G401 (cell line): ENCODE measurements at regions not wholly inside any gene's neighbourhood (a gene's known extent, or its start where the extent isn't known, plus 50 kb on each side); places are given as distances from the start of the nearest gene placed in this dataset.

Source experiments
- DNase-seq: peaks from one replicate; pipeline ENCODE4 v3.0.0-alpha.2; 2015; ENCODE audit warnings: low spot score
- in situ Hi-C: cut with HindIII; loops from 2 replicates; pipeline ENCODE4 v1.10.0; 2016; ENCODE audit warnings: low sequenced_read_pairs, mixed read lengths

DNA sequence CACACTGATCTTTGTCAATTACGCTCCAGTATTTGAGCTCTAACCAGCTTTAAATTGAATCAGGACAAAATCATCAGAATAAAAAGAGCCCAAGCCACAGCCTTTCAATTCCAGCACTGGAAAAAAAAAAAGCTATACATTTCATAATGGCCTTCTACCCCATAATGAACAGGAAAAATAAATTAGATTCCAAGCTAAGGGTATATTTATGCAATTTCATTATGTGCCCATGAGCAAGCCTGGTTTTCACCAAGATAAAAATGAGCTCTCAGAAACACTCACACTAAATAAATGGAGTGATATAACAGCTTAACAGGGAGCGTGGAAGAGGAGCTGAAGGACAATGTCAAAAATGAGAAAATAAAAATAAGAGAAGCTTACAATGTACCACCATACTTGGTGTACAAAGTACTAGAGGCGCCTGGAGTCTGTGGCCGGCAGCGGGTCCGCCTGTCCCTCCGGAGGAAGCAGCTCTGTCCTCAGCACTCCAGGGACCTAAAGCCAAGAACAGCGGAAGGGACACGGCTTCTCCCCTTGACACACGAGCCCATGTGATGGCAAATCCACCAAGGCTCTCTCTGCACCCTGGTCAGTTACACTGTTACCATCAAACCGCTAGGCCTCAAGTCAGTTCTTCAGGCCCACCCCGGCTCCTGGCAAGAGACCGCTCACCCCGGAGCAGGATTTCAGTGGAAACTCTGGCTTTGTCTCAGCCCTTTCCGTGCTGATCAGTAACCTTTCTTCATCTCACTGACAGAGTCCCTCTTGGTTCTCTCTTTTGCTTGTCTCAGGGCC lies 69.6 kb downstream of the RBFOX3 start:
- in situ Hi-C loops, result no loop called here
- no peak for DNase-seq

DNA sequence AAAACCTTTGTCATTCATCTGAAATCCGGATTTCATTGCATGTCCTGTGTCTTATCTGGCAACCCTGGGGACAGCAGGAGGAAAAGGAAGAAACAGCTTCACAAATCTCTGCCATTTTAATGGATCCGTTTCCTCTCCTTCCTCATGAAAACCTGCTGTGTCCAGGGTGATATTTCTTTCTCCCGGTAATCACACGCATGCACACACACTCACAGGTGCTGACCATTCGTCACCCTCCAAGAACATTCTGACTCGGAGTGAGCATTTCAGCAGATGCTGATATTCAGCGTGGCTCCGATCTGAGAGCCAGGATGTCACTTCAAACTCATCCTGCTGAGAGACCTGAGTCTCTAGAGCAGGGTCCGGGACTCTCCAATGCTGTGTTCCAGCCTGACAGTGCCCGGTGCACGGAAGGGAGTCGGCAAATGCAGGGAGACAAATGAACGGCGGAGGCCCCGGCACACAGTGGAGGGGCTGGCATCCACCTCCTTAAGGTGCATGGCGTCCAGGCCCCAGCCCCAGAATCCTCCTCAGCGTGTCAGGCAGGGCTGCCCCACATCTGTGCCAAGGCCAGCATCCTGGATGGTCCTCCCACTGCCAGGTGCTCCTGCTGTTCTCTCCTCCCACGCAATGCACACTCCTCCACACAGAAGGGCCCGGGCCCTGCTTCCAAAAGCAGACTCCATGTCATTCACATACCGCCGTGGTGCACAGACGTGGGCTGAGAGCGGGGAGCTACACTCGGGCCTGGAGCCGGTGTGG lies 70.7 kb downstream of the RBFOX3 start:
- DNase-seq, result no peak
- in situ Hi-C loops, result no loop called here

DNA sequence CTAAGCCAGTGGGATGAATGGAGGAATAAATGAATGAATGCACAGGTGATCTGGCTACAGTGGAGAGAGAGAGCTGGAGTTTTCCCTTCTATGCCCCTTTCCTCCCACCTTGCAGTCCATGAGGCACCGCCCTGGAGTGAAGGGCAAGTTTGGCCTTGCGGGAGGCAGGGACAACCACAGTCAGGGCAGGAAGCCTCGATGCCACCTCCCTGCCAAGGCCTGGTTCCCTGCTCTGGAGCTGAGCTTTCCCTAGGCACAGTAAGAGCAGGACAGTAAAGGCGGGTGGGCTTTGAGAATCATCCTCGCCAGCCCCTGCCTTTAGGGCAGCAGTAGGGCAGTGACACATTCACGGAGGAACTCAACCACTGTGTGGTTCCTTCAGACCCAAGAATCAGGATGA lies 72.6 kb downstream of the RBFOX3 start:
- in situ Hi-C loops, result no loop called here
- DNase-seq, result no peak

- DNase-seq, result no peak
- in situ Hi-C loops, result no loop called here
Observed at GRCh38 chr17:79537686-79538085, 73.2 kb downstream of the RBFOX3 start.

DNA sequence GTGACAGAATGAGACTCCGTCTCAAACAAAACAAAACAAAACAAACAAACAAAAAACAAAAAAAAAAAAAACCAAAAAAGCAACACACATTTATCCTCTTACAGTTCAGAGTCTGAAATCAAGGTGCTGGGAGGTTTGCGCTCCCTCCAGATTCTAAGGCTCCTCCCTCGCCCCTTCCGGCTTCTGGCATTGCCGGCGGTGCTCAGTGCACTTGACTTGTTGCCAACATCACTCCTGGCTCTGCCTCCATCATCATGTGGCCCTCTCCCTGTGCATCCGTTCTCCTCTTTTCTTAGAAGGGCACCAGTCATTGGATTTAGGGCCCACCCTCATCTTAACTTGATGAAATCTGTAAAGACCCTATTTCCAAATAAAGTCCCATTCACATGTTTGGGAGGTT lies 73.8 kb downstream of the RBFOX3 start:
- in situ Hi-C loops, result no loop called here
- DNase-seq, result peak; percentile 89

DNA sequence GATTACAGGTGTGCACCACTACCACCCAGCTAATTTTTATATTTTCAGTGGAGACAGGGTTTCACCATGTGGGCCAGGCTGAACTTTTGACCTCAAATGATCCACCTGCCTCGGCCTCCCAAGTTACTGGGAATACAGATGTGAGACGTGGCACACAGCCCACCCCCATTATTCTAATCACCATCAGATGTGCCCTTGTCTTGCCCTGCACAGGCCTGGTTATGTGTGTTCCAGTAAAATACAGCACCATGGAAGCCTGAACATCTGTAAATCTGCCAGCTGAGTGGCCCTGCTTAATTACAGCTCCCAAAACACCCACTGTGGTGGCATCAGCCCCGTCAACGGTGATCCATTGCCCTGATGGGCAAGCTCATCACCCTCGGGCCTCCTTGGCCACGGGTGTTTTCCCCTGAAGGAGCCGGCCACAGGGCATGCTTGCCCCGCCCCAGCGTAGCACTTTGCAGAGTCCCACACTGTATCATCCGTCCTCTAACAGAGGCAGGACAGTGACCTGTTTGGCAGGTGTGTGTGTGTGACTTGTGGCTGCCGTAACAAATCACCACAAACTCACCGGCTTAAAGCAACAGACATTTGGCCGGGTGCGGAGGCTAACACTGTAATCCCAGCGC lies 74.5 kb downstream of the RBFOX3 start:
- in situ Hi-C loops, result no loop called here
- DNase-seq, result no peak

DNA sequence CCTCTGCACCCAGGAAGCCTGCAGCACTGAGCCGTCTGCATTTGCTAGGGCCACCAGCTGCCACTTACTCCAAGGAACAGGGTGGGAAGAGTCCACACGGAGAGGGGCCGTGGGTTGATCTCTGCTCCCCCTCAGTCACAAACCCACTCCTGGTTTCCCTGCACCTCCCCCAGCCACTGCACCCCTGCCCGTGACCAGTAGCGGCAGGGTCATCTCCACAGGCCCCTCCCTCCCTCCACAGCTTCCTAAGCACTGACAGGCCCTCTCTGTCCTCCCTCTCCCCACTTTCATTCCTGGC lies 75.2 kb downstream of the RBFOX3 start:
- DNase-seq, result no peak

GRCh38 chr17:79534851-79535727 lies 75.8 kb downstream of the RBFOX3 start:
- in situ Hi-C loops, result no loop called here
- DNase-seq, result no peak

More for the DNA sequence above, 75.2 kb downstream of the RBFOX3 start:
- in situ Hi-C loops, result no loop called here

GRCh38 chr17:79534111-79534510 lies 76.7 kb downstream of the RBFOX3 start:
- in situ Hi-C loops, result no loop called here

GRCh38 chr17:79533116-79533515 lies 77.7 kb downstream of the RBFOX3 start:
- in situ Hi-C loops, result no loop called here
- no peak for DNase-seq

More at GRCh38 chr17:79534111-79534510, 76.7 kb downstream of the RBFOX3 start:
- DNase-seq, result no peak

DNA sequence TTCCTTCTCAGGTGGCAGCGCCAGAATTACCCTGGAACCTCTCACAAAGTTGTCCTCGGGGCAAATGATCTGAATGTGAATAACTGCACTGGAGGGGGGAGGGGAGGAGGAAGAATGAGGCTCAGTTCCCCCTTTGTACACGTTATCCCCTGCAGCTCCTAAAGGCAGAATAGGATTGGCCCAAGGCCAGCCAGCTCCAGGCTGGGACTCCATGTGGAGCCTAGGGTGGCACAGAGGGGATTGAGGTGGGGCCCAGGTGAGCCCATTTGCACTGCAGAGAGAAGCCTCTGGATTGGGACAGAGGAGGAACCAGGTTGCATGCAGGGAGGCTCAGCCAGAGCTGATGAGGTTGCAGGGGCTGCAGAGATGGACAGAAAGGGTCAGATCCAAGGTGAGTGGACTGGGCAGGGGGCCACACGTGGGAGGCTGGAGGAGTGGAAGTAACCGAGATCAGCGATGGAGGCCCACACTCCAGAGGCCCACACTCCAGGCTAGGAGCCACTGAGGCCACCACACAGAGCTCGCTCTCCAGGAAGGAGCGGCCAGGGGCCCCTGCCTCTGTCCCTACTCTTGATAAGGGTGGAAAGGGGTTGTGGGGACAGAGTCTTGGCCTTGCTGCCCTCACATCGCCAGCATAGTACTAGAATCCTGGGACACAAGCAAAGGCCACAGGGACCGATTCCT lies 78.6 kb downstream of the RBFOX3 start:
- DNase-seq, result no peak
- in situ Hi-C loops, result no loop called here

DNA sequence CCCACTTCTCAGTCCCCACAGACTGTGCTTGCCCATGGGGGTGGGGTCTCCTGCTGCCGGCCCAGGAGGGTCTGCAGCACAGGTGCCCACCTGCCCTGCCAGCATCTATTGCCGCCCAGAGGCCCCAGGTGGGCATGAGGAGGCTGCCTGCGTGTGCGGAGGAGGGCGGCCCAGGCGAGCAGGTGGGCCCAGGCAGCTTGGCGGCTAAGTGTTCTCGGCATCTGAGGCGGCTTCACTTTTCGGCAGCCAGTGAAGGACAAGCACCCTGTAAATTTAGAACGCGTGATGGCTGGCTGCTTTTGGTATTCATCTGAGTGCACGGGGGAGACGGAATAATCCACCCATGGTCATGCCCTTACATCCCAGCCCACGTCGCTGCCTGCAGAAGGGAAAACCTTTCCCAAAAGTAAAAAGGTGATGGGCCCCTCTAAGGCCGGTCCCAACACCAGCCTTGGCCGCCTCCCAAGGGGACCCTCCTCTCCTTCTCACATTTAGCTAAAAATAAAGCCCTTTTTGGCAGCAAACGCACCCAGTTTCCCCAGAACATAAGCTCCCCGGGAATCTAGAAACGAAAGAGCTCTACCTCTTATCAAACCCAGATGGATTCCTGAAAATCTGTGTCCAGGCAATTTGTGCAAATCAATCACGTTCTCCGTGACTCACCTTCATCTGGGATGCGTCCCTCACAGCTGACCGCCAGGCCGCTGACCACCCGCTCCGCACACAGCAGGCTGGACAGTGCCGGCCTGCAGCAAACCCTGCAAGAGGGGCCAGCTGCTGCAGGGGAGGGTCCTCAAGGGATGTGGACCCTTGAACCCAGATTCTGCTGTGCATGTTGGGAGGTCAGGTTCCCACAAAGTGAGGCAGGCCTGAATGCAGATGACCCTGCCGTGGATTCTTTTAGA lies 79.4 kb downstream of the RBFOX3 start:
- in situ Hi-C loops, result no loop called here
- DNase-seq, result no peak

GRCh38 chr17:79530361-79531105 lies 80.3 kb downstream of the RBFOX3 start:
- DNase-seq, result peak; percentile 40
- in situ Hi-C loops, result no loop called here

DNA sequence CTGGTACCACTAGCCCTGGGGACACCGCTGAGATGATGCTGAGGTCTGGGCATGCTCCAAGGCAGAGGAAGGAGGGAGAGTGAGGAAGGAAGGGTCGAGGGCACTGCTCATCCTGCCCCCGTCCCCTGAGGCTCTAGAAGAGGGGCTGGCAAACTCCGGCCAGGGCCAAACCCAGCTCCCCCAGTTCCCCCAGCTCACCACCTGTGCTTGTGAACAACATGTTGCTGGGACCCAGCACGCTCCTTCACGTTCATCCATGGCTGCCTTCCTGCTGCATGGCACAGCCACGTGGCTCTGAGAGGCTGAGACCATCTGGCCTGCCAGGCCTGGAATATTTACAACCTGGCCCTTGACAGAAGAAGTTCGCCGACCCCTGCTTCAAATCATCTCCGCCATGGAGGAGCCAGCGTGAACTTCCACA lies 81.2 kb downstream of the RBFOX3 start:
- peak; percentile 69 for DNase-seq
- in situ Hi-C loops, result no loop called here

- no peak for DNase-seq
- in situ Hi-C loops, result no loop called here
Observed at GRCh38 chr17:79528592-79529125, 82.2 kb downstream of the RBFOX3 start.

GRCh38 chr17:79527306-79527705 lies 83.5 kb downstream of the RBFOX3 start:
- peak; percentile 59 for DNase-seq

More at GRCh38 chr17:79527306-79527705, 83.5 kb downstream of the RBFOX3 start:
- in situ Hi-C loops, result no loop called here
